HepG2 (cell line): ENCODE measurements at regions not wholly inside any gene's neighbourhood (a gene's known extent, or its start where the extent isn't known, plus 50 kb on each side); places are given as distances from the start of the nearest gene placed in this dataset.

ENCODE experiments used
- ATAC-seq: fragments of 200-7000 bp; cut with Tn5 transposase; 3 replicates; pipeline ENCODE4 v1.9.1; 2020; ENCODE audit warnings: mild to moderate bottlenecking, moderate library complexity
- BruUV-seq: library from RNA; stranded (reverse); fragments of 400-500 nt; replicated peaks from 2 replicates; lab custom pipeline; 2021; lab: Mats Ljungman, UMichigan
- CTCF ChIA-PET: fragments of 300-600 bp; formaldehyde crosslinking; extraction: SDS; loops from one replicate; lab custom pipeline; 2021; ENCODE audit warnings: low total read pairs, inconsistent platforms, low intra/inter-chr PET ratio; lab: Yijun Ruan, JAX
- POLR2A ChIA-PET: fragments of 350-600 bp; sonication (Branson Sonifier 250); formaldehyde crosslinking; loops from one replicate; lab custom pipeline; 2020; ENCODE audit warnings: antibody characterized with exemption, inconsistent platforms; lab: Yijun Ruan, JAX
- DNase-seq: peaks from one replicate; pipeline ENCODE4 v3.0.0-alpha.2; 2015; ENCODE audit warnings: low spot score
- FAIRE-seq: peaks from 3 replicates; lab custom pipeline; 2011; peaks lifted over from hg19 to GRCh38; lab: Jason Lieb, UNC
- H2AFZ ChIP-seq: one replicate; pipeline ENCODE4 v1.6.1; 2011; ENCODE audit warnings: low read length, inconsistent platforms
- H3K27ac ChIP-seq: fragments of 300-600 bp; 3 replicates; pipeline ENCODE4 v1.8.0; 2011; ENCODE audit warnings: mixed run types, mild to moderate bottlenecking, mixed read lengths, low read length, inconsistent platforms; ENCODE audit not compliant: insufficient read depth; ENCODE audit errors: extremely low read length
- H3K27me3 ChIP-seq, 2 experiments: fragments of 200-600 bp in 1 of 2; 2 replicates in 1 of 2; 3 replicates in 1 of 2; pipeline versions ENCODE4 v1.6.0 to v1.8.0; 2011; ENCODE audit warnings: low read length in 2 of 2, mild to moderate bottlenecking in 2 of 2, moderate library complexity in 2 of 2, inconsistent platforms in 1 of 2; ENCODE audit not compliant: insufficient read depth in 2 of 2, control insufficient read depth in 1 of 2
- H3K36me3 ChIP-seq, 2 experiments: fragments of 200-600 bp in 1 of 2; replicated peaks in 1 of 2; 2 replicates in 1 of 2; 3 replicates in 1 of 2; pipeline versions ENCODE4 v1.5.1 to v1.8.0; 2011; ENCODE audit warnings: low read length in 2 of 2, inconsistent platforms in 1 of 2; ENCODE audit not compliant: insufficient read depth in 2 of 2, control insufficient read depth in 1 of 2
- H3K4me1 ChIP-seq: 2 replicates; pipeline ENCODE4 v1.5.1; 2012; ENCODE audit warnings: low read length, inconsistent platforms; ENCODE audit not compliant: insufficient read depth
- H3K4me2 ChIP-seq: 2 replicates; pipeline ENCODE4 v1.6.0; 2011; ENCODE audit warnings: low read depth, low read length, inconsistent platforms
- H3K4me3 ChIP-seq, 3 experiments: fragments of 200-600 bp in 1 of 3; sonication (generic), shearing (Covaris generic) in 1 of 3; replicated peaks in 1 of 3; 2 replicates each; pipeline ENCODE4 v1.5.1; 2011 to 2016; ENCODE audit warnings: low read length in 3 of 3, inconsistent platforms in 2 of 3, low read depth in 2 of 3, mild to moderate bottlenecking in 2 of 3, control low read depth in 1 of 3, mixed read lengths in 1 of 3; ENCODE audit not compliant: insufficient read depth in 1 of 3
- H3K79me2 ChIP-seq: one replicate; pipeline ENCODE4 v1.6.1; 2011; ENCODE audit warnings: low read length, inconsistent platforms; ENCODE audit not compliant: insufficient read depth
- H3K9ac ChIP-seq: 2 replicates; pipeline ENCODE4 v1.6.0; 2011; ENCODE audit warnings: mild to moderate bottlenecking, low read depth, low read length, inconsistent platforms; ENCODE audit not compliant: insufficient read depth
- H3K9me3 ChIP-seq: 2 replicates; pipeline ENCODE4 v1.5.1; 2012; ENCODE audit warnings: mild to moderate bottlenecking, low read length
- H4K20me1 ChIP-seq: 2 replicates; pipeline ENCODE4 v1.6.0; 2011; ENCODE audit warnings: inconsistent platforms, mild to moderate bottlenecking, low read length, moderate library complexity; ENCODE audit not compliant: insufficient read depth
- CBFB ChIP-seq: sonication (generic); formaldehyde crosslinking; IDR thresholded peaks from 2 replicates; pipeline ENCODE4 v1.4.0; 2020; ENCODE audit warnings: missing genetic modification reagents
- CENPT ChIP-seq: sonication (generic); formaldehyde crosslinking; IDR thresholded peaks from 2 replicates; pipeline ENCODE4 v1.8.0; 2022; ENCODE audit warnings: low read depth, mild to moderate bottlenecking, moderate library complexity, missing genetic modification reagents
- CHD4 ChIP-seq: fragments of 200-600 bp; sonication (generic); IDR thresholded peaks from 2 replicates; pipeline ENCODE4 v1.7.0; 2017; ENCODE audit warnings: mild to moderate bottlenecking, low read length, borderline replicate concordance
- DBP ChIP-seq: sonication (generic); formaldehyde crosslinking; IDR thresholded peaks from 2 replicates; pipeline ENCODE4 v1.4.0; 2020; ENCODE audit warnings: missing genetic modification reagents; ENCODE audit errors: not compliant biosample characterization
- DRAP1 ChIP-seq: IDR thresholded peaks from 2 replicates; pipeline ENCODE4 v1.6.1; 2016; ENCODE audit warnings: missing genetic modification reagents, missing compliant biosample characterization
- EED ChIP-seq: sonication (generic); formaldehyde crosslinking; IDR thresholded peaks from 2 replicates; pipeline ENCODE4 v1.5.0; 2020; ENCODE audit warnings: mild to moderate bottlenecking, missing genetic modification reagents
- GTF3A ChIP-seq: sonication (generic); formaldehyde crosslinking; conservative IDR thresholded peaks from 2 replicates; pipeline ENCODE4 v1.4.0; 2020; ENCODE audit warnings: mild to moderate bottlenecking, missing genetic modification reagents
- ISX ChIP-seq: sonication (generic); formaldehyde crosslinking; conservative IDR thresholded peaks from 2 replicates; pipeline ENCODE4 v1.5.0; 2020; ENCODE audit warnings: missing genetic modification reagents
- KLF16 ChIP-seq, 2 experiments: sonication (generic) in 1 of 2; formaldehyde crosslinking in 1 of 2; IDR thresholded peaks; 2 replicates each; pipeline versions ENCODE4 v1.6.1 to v1.8.0; 2016 to 2023; ENCODE audit warnings: missing genetic modification reagents in 2 of 2, missing compliant biosample characterization in 1 of 2
- MBNL3 ChIP-seq: fragments of 250-450 bp; sonication (Bioruptor Pico); conservative IDR thresholded peaks from 2 replicates; pipeline ENCODE4 v1.8.0; 2022; ENCODE audit warnings: mild to moderate bottlenecking, inconsistent platforms
- MEIS1 ChIP-seq: sonication (generic); formaldehyde crosslinking; IDR thresholded peaks from 2 replicates; pipeline ENCODE4 v1.9.0; 2021; ENCODE audit warnings: mild to moderate bottlenecking, missing genetic modification reagents, moderate library complexity, borderline replicate concordance
- ZBTB49 ChIP-seq: sonication (generic); formaldehyde crosslinking; IDR thresholded peaks from 2 replicates; pipeline ENCODE4 v1.4.0; 2020; ENCODE audit warnings: missing genetic modification reagents, borderline replicate concordance
- ZFAT ChIP-seq: sonication (generic); formaldehyde crosslinking; conservative IDR thresholded peaks from 2 replicates; pipeline ENCODE4 v1.8.1; 2023; ENCODE audit warnings: missing genetic modification reagents, inconsistent platforms
- ZFX ChIP-seq: sonication (generic); formaldehyde crosslinking; IDR thresholded peaks from 2 replicates; pipeline ENCODE4 v1.4.0; 2020; ENCODE audit warnings: mild to moderate bottlenecking, low read depth, missing genetic modification reagents, moderate library complexity
- ZNF224 ChIP-seq: sonication (generic); formaldehyde crosslinking; IDR thresholded peaks from 2 replicates; pipeline ENCODE4 v1.5.0; 2020; ENCODE audit warnings: mild to moderate bottlenecking, missing genetic modification reagents
- ZNF276 ChIP-seq: sonication (generic); formaldehyde crosslinking; IDR thresholded peaks from 2 replicates; pipeline ENCODE4 v1.4.0; 2020; ENCODE audit warnings: mild to moderate bottlenecking, low read depth, missing genetic modification reagents
- ZNF383 ChIP-seq: sonication (generic); formaldehyde crosslinking; IDR thresholded peaks from 2 replicates; pipeline ENCODE4 v1.4.0; 2020; ENCODE audit warnings: missing genetic modification reagents, mild to moderate bottlenecking, borderline replicate concordance
- ZNF629 ChIP-seq: sonication (generic); formaldehyde crosslinking; conservative IDR thresholded peaks from 2 replicates; pipeline ENCODE4 v1.5.0; 2020; ENCODE audit warnings: missing genetic modification reagents
- ZSCAN20 ChIP-seq: sonication (generic); formaldehyde crosslinking; IDR thresholded peaks from 2 replicates; pipeline ENCODE4 v1.4.0; 2020; ENCODE audit warnings: missing genetic modification reagents, mild to moderate bottlenecking, borderline replicate concordance
- WGBS: methylation state at CpG from one replicate; pipeline ENCODE4 v1.1.6; 2017; ENCODE audit warnings: low lambda C conversion rate; 5-methylcytosine and 5-hydroxymethylcytosine counted together
- in situ Hi-C: cut with HindIII; loops from 2 replicates; pipeline ENCODE4 v1.10.0; 2017; ENCODE audit warnings: low pct_unique_long_range_greater_than_20kb; ENCODE audit not compliant: extremely low pct_ligation_motif_present
- intact Hi-C: fragments of 100-400 bp; cut with micrococcal nuclease; formaldehyde crosslinking; loops from one replicate; pipeline ENCODE4 v1.10.0; 2022; ENCODE audit not compliant: unreplicated experiment

- no peak for TF ChIP-seq ZBTB49 (CRISPR knock-in tag)
- no peak for TF ChIP-seq ZFAT (CRISPR knock-in tag)
- no peak for TF ChIP-seq ZNF629
- no peak for TF ChIP-seq CHD4
These were observed 96.6 kb upstream of the AKIP1 start (continued) for GRCh38 chr11:8814209-8814922.

- 55% methylated on average over 2 of the region's 2 CpGs for WGBS
- Histone ChIP-seq H3K4me1 (peaks cover 30% of the 10 kb centered on the region), H3K9ac (no peak overlapping the region), H3K9me3 (no peaks in the 10 kb centered on the region), H3K4me3 (no peak overlapping the region), H3K79me2 (no peaks in the 10 kb centered on the region), H3K4me2 (no peak overlapping the region), H3K27ac (no peak overlapping the region), H2AFZ (no peak overlapping the region), H3K36me3 (no peaks in the 10 kb centered on the region), H4K20me1 (no peaks in the 10 kb centered on the region), H3K27me3 (no peaks in the 10 kb centered on the region)
- FAIRE-seq (no peak), ATAC-seq (no peak), DNase-seq (no peak)
- in situ Hi-C loops (loop anchor here (5.0 kb wide), 1 partner anchor 118 kb away; no protein-coding TSS in a partner anchor), intact Hi-C loops (loop anchor here (5.0 to 10.0 kb wide), 2 partner anchors 97 to 210 kb away; partner anchors contain the start of gene AKIP1)
- ChIA-PET CTCF (no interaction called here), POLR2A (interaction anchor here (1.3 kb wide), 1 partner anchor 132 kb away, joined by 7 read pairs; the partner anchor contains the start of genes RPL27A and TRIM66)
- no TSS peak for BruUV-seq
- TF ChIP-seq ZFX (CRISPR knock-in tag) (no peak), MBNL3 (CRISPR knock-in tag) (no peak), ISX (CRISPR knock-in tag) (no peak), CBFB (CRISPR knock-in tag) (no peak), ZNF224 (CRISPR knock-in tag) (no peak), GTF3A (no peak), DRAP1 (CRISPR knock-in tag) (no peak), CENPT (CRISPR knock-in tag) (no peak), ZNF383 (no peak), DBP (CRISPR knock-in tag) (no peak), ZSCAN20 (CRISPR knock-in tag) (no peak), ZNF276 (CRISPR knock-in tag) (no peak), EED (CRISPR knock-in tag) (no peak), MEIS1 (CRISPR knock-in tag) (no peak), KLF16 (CRISPR knock-in tag; IDR thresholded peaks at IDR 0.05) (no peak)
These were observed 96.1 kb upstream of the AKIP1 start for GRCh38 chr11:8814923-8815240.
